ENCODE measurements at regions not wholly inside any gene's neighbourhood (a gene's known extent, or its start where the extent isn't known, plus 50 kb on each side); places are given as distances from the start of the nearest gene placed in this dataset.

GRCh38 chr5:13566871-13567339 lies 377.6 kb downstream of the DNAH5 start:
- ChIA-PET POLR2A (no interaction called here), CTCF (no interaction called here)
- TF ChIP-seq MZF1 (tag by site-specific recombination; IDR thresholded peaks at IDR 0.05; ENCODE audit: borderline replicate concordance) (no peak), IKZF3 (tag by site-specific recombination; IDR thresholded peaks at IDR 0.05) (no peak), ZNF132 (tag by site-specific recombination; IDR thresholded peaks at IDR 0.05; ENCODE audit: borderline replicate concordance) (no peak), EGR2 (tag by site-specific recombination; IDR thresholded peaks at IDR 0.05; ENCODE audit: low read depth) (no peak), ZNF449 (tag by site-specific recombination; IDR thresholded peaks at IDR 0.05) (no peak), ZNF626 (tag by site-specific recombination; IDR thresholded peaks at IDR 0.05) (no peak), TSHZ1 (tag by site-specific recombination; IDR thresholded peaks at IDR 0.05; ENCODE audit: borderline replicate concordance) (no peak), ZNF701 (tag by site-specific recombination; IDR thresholded peaks at IDR 0.05) (no peak), ZBTB8A (tag by site-specific recombination; IDR thresholded peaks at IDR 0.05) (no peak), KLF9 (tag by site-specific recombination; IDR thresholded peaks at IDR 0.05; ENCODE audit: low read depth) (no peak), ZNF518A (tag by site-specific recombination; conservative IDR thresholded peaks at IDR 0.05; ENCODE audit: low read depth) (no peak), ZNF704 (tag by site-specific recombination; IDR thresholded peaks at IDR 0.05) (no peak)

GRCh38 chr5:13558408-13558807 lies 386.1 kb downstream of the DNAH5 start:
- no peak overlapping the region for H3K27ac ChIP-seq (ENCODE audit: extremely low read depth, low read depth, low read length)
- H3K4me3 ChIP-seq (ENCODE audit: low read depth, low read length): no peak overlapping the region
- H3K36me3 ChIP-seq (ENCODE audit: control insufficient read depth in 2 of 2, insufficient read depth in 1 of 2, low read length in 2 of 2): no peaks in the 10 kb centered on the region
- H3K4me1 ChIP-seq (ENCODE audit: control insufficient read depth, insufficient read depth, low read length): no peaks in the 10 kb centered on the region
- CTCF ChIA-PET: interaction anchor here (0.6 to 1.2 kb wide), 3 partner anchors 18 to 834 kb away, joined by 3 read pairs; no protein-coding TSS in a partner anchor
- H3K9me3 ChIP-seq (ENCODE audit: control insufficient read depth, insufficient read depth, low read depth, low read length): no peaks in the 10 kb centered on the region
- POLR2A ChIA-PET: no interaction called here
- no peak for TF ChIP-seq ZNF658 (tag by site-specific recombination; IDR thresholded peaks at IDR 0.05)
- TF ChIP-seq PRDM4 (tag by site-specific recombination; IDR thresholded peaks at IDR 0.05): no peak
- no peak for TF ChIP-seq KLF16 (tag by site-specific recombination; IDR thresholded peaks at IDR 0.05)
- no peak for TF ChIP-seq ZNF280D (tag by site-specific recombination; IDR thresholded peaks at IDR 0.05)
- no peak for TF ChIP-seq ZIC2 (tag by site-specific recombination; IDR thresholded peaks at IDR 0.05)
- no peak for TF ChIP-seq ZNF48 (tag by site-specific recombination; IDR thresholded peaks at IDR 0.05)

More at GRCh38 chr5:13566871-13567339, 377.6 kb downstream of the DNAH5 start:
- Histone ChIP-seq H3K36me3 (ENCODE audit: control insufficient read depth in 2 of 2, insufficient read depth in 1 of 2, low read length in 2 of 2) (no peaks in the 10 kb centered on the region), H3K4me3 (ENCODE audit: low read depth, low read length) (no peak overlapping the region), H3K27ac (ENCODE audit: extremely low read depth, low read depth, low read length) (no peak overlapping the region), H3K4me1 (ENCODE audit: control insufficient read depth, insufficient read depth, low read length) (no peaks in the 10 kb centered on the region), H3K9me3 (ENCODE audit: control insufficient read depth, insufficient read depth, low read depth, low read length) (no peaks in the 10 kb centered on the region)
